Fibroblast of the aortic adventitia (primary cell): ENCODE measurements at regions not wholly inside any gene's neighbourhood (a gene's known extent, or its start where the extent isn't known, plus 50 kb on each side); places are given as distances from the start of the nearest gene placed in this dataset.
"Not testable (repeated sequence)": the region's sequence is repeated elsewhere in the genome, so short reads cannot be mapped to it uniquely, and the experiment has no call there.

Source experiments
- DNase-seq: peaks from one replicate; pipeline ENCODE4 v3.0.0-alpha.2; 2010; ENCODE audit warnings: low read depth
- H3K4me3 ChIP-seq: 2 replicates; pipeline ENCODE4 v1.5.1; 2011; ENCODE audit warnings: low read depth, mild to moderate bottlenecking, control low read depth, low read length, moderate library complexity
- TF ChIP-seq, protein P1 (sequence below): IDR thresholded peaks from 2 replicates; pipeline ENCODE4 v1.5.1; 2011; ENCODE audit warnings: mild to moderate bottlenecking, low read length, control low read depth, inconsistent platforms; ENCODE audit not compliant: insufficient read depth

DNA sequence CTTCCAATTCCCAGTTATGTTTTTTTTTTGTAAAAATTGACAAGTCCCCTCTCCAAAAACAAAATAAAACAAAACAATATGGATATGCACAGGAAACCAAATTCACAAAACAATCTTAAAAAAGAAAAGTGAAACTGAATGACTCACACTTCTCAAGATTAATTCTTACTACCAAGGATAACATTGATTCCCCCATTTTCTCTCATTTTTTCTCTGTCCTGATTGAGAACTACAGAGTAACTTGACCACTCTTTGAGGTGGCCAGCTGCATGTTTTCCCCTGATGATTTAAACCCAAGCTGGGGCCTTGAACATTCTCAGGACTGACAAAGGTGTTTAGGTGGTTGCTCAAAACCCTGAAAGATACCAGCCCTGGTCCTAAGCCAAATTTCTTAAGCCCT, 149.0 kb downstream of the AHSP start:
- no peak for DNase-seq
- no peak overlapping the region for H3K4me3 ChIP-seq
- TF ChIP-seq, protein P1, sequence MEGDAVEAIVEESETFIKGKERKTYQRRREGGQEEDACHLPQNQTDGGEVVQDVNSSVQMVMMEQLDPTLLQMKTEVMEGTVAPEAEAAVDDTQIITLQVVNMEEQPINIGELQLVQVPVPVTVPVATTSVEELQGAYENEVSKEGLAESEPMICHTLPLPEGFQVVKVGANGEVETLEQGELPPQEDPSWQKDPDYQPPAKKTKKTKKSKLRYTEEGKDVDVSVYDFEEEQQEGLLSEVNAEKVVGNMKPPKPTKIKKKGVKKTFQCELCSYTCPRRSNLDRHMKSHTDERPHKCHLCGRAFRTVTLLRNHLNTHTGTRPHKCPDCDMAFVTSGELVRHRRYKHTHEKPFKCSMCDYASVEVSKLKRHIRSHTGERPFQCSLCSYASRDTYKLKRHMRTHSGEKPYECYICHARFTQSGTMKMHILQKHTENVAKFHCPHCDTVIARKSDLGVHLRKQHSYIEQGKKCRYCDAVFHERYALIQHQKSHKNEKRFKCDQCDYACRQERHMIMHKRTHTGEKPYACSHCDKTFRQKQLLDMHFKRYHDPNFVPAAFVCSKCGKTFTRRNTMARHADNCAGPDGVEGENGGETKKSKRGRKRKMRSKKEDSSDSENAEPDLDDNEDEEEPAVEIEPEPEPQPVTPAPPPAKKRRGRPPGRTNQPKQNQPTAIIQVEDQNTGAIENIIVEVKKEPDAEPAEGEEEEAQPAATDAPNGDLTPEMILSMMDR, result no peak

DNA sequence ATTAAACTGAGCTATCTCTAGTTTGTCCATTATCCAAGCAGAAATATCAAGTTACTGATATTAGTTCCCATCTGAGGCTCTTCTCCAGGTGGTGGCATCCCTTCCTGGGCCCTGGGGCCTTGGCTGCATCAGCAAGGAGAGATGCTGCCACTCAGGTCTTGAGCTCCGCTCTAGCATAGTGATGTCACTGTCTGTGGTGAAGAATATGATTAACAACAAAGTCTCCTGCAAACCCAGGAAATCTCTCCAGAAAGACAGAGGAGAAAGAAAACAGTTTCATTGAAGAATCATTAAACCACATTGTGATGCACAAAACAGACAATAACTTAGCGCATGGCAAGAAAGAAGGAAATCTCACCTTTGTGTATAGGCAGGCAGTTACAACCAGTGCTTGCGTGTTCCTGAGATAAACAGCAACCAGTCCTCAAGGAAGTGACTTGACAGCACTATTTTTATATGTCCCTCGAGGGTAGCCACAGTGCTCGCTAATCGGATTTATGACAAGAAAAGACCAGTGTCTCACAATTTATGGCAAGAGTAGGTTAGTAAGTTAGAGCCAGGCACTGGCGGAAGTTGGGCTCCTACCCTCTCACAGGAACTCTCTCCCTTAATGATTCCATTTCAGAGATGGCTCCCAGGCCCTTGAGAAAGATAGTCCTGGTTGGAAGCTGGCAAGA, 151.1 kb downstream of the AHSP start:
- no peak for DNase-seq
- TF ChIP-seq, protein P1, result no peak
- H3K4me3 ChIP-seq, result no peak overlapping the region

DNA sequence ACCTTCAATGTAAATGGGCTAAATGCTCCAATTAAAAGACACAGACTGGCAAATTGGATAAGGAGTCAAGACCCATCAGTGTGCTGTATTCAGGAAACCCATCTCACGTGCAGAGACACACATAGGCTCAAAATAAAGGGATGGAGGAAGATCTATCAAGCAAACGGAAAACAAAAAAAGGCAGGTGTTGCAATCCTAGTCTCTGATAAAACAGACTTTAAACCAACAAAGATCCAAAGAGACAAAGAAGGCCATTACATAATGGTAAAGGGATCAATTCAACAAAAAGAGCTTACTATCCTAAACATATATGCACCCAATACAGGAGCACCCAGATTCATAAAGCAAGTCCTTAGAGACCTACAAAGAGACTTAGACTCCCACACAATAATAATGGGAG, 161.6 kb downstream of the AHSP start:
- H3K4me3 ChIP-seq, DNase-seq: not testable (repeated sequence)

DNA sequence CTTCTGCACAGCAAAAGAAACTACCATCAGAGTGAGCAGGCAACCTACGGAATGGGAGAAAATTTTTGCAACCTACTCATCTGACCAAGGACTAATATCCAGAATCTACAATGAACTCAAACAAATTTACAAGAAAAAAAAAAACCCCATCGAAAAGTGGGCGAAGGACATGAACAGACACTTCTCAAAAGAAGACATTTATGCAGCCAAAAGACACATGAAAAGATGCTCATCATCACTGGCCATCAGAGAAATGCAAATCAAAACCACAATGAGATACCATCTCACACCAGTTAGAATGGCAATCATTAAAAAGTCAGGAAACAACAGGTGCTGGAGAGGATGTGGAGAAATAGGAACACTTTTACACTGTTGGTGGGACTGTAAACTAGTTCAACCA, 164.6 kb downstream of the AHSP start:
- not testable (repeated sequence) for DNase-seq, H3K4me3 ChIP-seq

DNA sequence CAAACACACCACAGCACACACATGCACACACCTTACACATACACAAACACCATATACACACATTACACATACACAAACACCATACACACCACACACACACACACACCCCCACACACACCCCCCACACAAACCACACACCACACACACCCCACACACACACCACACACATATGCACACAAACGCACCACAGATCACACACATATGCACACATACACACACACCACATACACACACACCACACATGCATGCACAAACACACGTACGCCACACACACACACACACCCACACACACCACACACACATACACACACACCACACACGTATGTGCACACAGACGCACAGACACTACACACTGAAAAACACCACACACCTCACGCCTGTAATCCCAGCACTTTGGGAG, 166.0 kb downstream of the AHSP start:
- TF ChIP-seq, protein P1, result no peak
- no peak overlapping the region for H3K4me3 ChIP-seq
- DNase-seq, result no peak

DNA sequence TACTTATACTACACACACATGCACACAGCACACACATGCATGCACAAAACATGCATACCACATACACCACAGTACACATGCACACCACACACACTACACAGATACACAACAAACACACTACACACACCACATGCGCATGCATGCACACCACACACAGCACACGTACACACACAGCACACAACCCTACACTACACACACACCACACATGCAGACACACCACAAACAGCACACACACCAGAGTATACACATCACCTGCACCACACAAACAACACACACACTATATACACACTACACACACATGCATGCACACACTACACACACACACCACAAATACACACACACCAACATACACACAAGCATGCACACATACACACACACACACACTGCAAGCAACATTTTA, 166.8 kb downstream of the AHSP start:
- no peak overlapping the region for H3K4me3 ChIP-seq
- no peak for DNase-seq
- TF ChIP-seq, protein P1, result no peak

DNA sequence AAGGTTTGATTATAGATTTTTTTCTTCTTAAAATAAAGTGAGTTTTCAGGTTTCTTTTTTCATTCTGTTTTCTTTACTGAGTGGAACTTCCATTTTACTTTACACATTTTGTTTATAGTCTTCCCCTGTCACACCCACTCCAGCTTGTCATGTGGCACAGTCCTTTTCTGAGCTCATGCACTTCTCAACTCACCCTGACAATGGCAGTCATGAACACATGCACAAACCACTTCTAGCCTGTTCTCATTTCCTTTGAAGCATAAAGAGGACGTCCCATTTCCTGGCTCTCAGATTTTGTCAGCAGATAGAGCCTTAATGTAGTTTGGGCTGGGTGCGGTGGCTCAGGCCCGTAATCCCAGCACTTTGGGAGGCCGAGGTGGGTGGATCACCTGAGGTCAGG, 168.0 kb downstream of the AHSP start:
- TF ChIP-seq, protein P1, result no peak
- DNase-seq, result no peak
- H3K4me3 ChIP-seq, result no peak overlapping the region

DNA sequence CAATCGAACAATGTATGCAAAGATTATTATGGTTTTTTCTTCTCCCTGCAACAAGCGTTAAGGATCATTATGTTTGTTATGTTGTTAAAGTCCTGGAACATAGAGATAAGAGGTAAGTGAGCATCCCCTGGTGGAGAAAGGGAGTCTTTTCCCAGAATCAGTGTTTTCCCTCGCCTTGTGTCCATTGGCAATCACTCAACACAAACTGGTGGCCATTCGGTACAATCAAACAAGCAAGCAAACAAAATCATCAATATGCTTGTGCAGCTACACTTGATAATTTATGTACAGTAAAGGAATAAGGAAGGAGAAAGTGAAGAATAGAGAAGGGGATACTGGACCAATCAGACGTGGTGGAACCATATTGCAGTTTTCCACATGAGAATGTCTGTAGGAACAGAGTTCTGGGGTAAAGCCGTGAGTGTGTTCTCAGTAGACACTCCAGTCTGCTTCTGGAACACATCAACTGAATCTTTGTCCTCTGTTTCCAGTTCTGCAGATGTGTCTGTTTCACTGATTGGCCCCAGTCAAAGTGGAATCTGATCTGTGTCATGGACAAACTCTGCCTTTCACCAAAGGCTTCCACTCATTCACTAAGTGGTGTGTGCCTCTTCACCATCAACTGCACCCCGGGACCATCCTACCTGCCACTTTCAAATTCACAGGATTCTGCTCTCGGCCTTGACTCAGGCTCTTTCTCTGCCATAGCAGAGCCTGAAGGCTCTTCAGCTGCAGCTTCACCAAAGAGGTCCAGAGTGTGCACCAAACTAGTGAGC, 169.5 kb downstream of the AHSP start:
- TF ChIP-seq, protein P1, result peak; percentile 61
- H3K4me3 ChIP-seq, result no peak overlapping the region
- DNase-seq, result peak; percentile 40
